Type B pancreatic cell (in vitro differentiated cells): ENCODE measurements at regions not wholly inside any gene's neighbourhood (a gene's known extent, or its start where the extent isn't known, plus 50 kb on each side); places are given as distances from the start of the nearest gene placed in this dataset.
A peak's percentile ranks its signal among the peaks of the same experiment; 100 is the strongest.

Experiments
- DNase-seq: peaks from one replicate; pipeline ENCODE4 v3.0.0; 2021; ENCODE audit warnings: mixed read lengths; ENCODE audit not compliant: unreplicated experiment; ENCODE audit errors: extremely low spot score
- H3K27ac Mint-ChIP-seq: 2 replicates; pipeline ENCODE4 v1.8.0; 2021; ENCODE audit warnings: mild to moderate bottlenecking, mixed read lengths
- H3K27me3 Mint-ChIP-seq: 2 replicates; pipeline ENCODE4 v1.8.0; 2021; ENCODE audit warnings: mixed read lengths
- H3K36me3 Mint-ChIP-seq: 2 replicates; pipeline ENCODE4 v1.8.0; 2021; ENCODE audit warnings: mixed read lengths
- H3K4me1 Mint-ChIP-seq: one replicate; pipeline ENCODE4 v1.8.0; 2021; ENCODE audit warnings: mixed read lengths; ENCODE audit not compliant: unreplicated experiment
- H3K4me3 Mint-ChIP-seq: 2 replicates; pipeline ENCODE4 v1.8.0; 2021; ENCODE audit warnings: mild to moderate bottlenecking, mixed read lengths
- H3K9me3 Mint-ChIP-seq: 2 replicates; pipeline ENCODE4 v1.8.0; 2021; ENCODE audit warnings: mixed read lengths
- CTCF ChIP-seq: fragments of 200-600 bp; sonication (generic); conservative IDR thresholded peaks from 2 replicates; pipeline ENCODE4 v1.5.0; 2021; ENCODE audit warnings: antibody characterized with exemption, mild to moderate bottlenecking

GRCh38 chr2:221810650-221811049 lies 238.5 kb upstream of the EPHA4 start:
- Mint-ChIP-seq H3K27me3 (peaks cover 4% of the 10 kb centered on the region), H3K4me1 (peaks cover 32% of the 10 kb centered on the region), H3K4me3 (peak overlapping the region; percentile 26), H3K9me3 (peaks cover 7% of the 10 kb centered on the region), H3K36me3 (peaks cover 4% of the 10 kb centered on the region), H3K27ac (no peak overlapping the region)
- TF ChIP-seq CTCF = no peak
- no peak for DNase-seq

- H3K9me3 Mint-ChIP-seq = peaks cover 8% of the 10 kb centered on the region
- peaks cover 4% of the 10 kb centered on the region for H3K36me3 Mint-ChIP-seq
- H3K27ac Mint-ChIP-seq = no peak overlapping the region
- TF ChIP-seq CTCF = no peak
- H3K4me1 Mint-ChIP-seq = peaks cover 36% of the 10 kb centered on the region
- peaks cover 5% of the 10 kb centered on the region for H3K27me3 Mint-ChIP-seq
- H3K4me3 Mint-ChIP-seq = peak overlapping the region; percentile 11
- DNase-seq = no peak
These were observed 238.1 kb upstream of the EPHA4 start for GRCh38 chr2:221810245-221810644.

GRCh38 chr2:221808488-221808887 lies 236.4 kb upstream of the EPHA4 start:
- no peak overlapping the region for H3K4me3 Mint-ChIP-seq
- peaks cover 16% of the 10 kb centered on the region for H3K9me3 Mint-ChIP-seq
- no peaks in the 10 kb centered on the region for H3K36me3 Mint-ChIP-seq
- H3K27me3 Mint-ChIP-seq = peaks cover 8% of the 10 kb centered on the region
- TF ChIP-seq CTCF = no peak
- DNase-seq = no peak
- no peak overlapping the region for H3K27ac Mint-ChIP-seq
- H3K4me1 Mint-ChIP-seq = peaks cover 39% of the 10 kb centered on the region

- no peak for TF ChIP-seq CTCF
- Mint-ChIP-seq H3K27ac (no peak overlapping the region), H3K4me1 (peaks cover 37% of the 10 kb centered on the region), H3K4me3 (no peak overlapping the region), H3K9me3 (peaks cover 14% of the 10 kb centered on the region), H3K36me3 (no peaks in the 10 kb centered on the region), H3K27me3 (peaks cover 8% of the 10 kb centered on the region)
- DNase-seq = no peak
These were observed 235.6 kb upstream of the EPHA4 start for GRCh38 chr2:221807706-221808105.

GRCh38 chr2:221802089-221802488 lies 230.0 kb upstream of the EPHA4 start:
- Mint-ChIP-seq H3K4me1 (peaks cover 17% of the 10 kb centered on the region), H3K9me3 (peaks cover 12% of the 10 kb centered on the region), H3K27me3 (peaks cover 3% of the 10 kb centered on the region), H3K27ac (no peak overlapping the region), H3K36me3 (no peaks in the 10 kb centered on the region), H3K4me3 (no peak overlapping the region)
- no peak for TF ChIP-seq CTCF
- DNase-seq = no peak

GRCh38 chr2:221792971-221793521 lies 220.9 kb upstream of the EPHA4 start:
- no peak for TF ChIP-seq CTCF
- Mint-ChIP-seq H3K27me3 (no peaks in the 10 kb centered on the region), H3K9me3 (peaks cover 6% of the 10 kb centered on the region), H3K27ac (peak overlapping the region; percentile 51), H3K36me3 (no peaks in the 10 kb centered on the region), H3K4me3 (peak overlapping the region; percentile 27), H3K4me1 (peaks cover 17% of the 10 kb centered on the region)
- DNase-seq = no peak
